M059J (cell line): ENCODE measurements at regions not wholly inside any gene's neighbourhood (a gene's known extent, or its start where the extent isn't known, plus 50 kb on each side); places are given as distances from the start of the nearest gene placed in this dataset.
"Not testable (repeated sequence)": the region's sequence is repeated elsewhere in the genome, so short reads cannot be mapped to it uniquely, and the experiment has no call there.

ENCODE experiments used
- DNase-seq: peaks from one replicate; pipeline ENCODE4 v3.0.0-alpha.2; 2012; ENCODE audit warnings: low read depth

DNA sequence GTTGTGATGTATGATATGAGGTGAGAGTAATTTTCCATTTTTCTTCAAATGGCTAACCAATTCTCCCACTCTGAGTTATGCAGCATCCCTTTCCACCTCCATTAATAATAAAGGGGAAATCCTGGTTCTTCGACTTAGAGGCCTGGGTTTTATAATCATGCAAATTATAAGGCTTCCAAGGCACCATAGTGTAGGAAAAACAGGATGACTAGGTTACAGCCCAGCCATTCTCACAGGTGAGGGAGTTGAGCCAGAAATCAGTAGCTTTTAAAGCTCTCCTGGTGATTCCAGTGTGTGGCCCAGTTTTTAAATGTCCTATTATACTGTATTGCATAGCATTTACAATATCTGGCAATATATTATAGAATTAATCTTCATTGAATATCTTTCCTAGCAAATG is 203.1 kb downstream of the ARHGEF9 start:
- no peak for DNase-seq

DNA sequence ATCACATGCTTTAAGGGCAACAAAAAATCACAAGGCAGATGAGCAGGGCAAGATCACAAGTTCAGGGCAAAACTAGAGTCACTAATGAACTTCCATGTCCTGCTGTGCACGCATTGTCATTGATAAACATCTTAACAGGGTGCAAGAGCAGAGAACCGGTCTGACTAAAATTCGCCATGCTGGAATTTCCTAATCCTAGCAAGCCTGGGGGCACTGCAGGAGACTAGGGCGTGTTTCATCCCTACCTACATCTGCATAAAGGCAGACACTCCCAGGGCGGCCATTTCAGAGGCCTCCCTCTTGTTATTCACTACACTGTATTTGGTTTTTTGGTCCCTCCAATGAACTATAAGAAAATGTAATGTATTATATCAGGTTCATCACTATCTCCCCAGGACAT is 203.6 kb downstream of the ARHGEF9 start:
- no peak for DNase-seq

DNA sequence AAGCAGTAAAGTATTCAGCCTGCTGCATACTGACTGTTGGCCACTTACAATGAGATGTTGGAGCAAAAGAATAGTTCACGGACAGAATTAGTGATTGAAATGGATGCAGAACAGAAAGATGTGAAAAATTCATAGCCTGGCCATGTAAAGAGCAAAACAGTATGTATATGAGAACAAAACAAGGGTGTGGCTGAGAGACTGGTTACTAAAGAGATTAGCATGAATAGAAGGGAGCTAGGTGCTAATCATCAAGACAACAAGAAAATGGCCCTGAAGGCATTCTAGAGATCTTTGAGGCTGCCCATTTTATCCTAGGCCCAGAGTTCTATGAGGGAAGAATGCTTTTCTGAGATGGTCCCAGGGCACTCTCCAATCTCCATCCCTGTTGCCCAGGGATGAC is 208.5 kb downstream of the ARHGEF9 start:
- no peak for DNase-seq

- not testable (repeated sequence) for DNase-seq
These were observed 209.3 kb downstream of the ARHGEF9 start for GRCh38 chrX:63575700-63576099.

DNA sequence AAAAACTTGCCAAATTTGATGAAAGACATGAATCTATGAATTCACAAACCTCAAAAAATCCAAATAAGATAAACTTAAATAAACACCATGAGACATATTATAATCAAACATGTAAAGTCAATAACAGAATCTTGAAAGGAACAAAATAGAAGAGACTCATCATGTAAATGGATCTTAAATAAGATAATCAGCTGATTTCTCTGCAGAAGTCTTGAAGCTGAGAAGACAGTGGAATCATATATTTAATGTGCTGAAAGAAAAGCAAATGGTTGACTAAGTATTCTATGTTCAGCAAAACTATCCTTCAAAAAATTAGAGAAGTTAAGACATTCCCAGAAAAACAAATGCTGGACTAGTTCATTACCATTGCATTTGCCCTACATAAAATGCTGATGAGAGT is 215.7 kb upstream of the SPIN4 start:
- no peak for DNase-seq

GRCh38 chrX:63561425-63561824 is 210.3 kb upstream of the SPIN4 start:
- peak; percentile 25 for DNase-seq

DNA sequence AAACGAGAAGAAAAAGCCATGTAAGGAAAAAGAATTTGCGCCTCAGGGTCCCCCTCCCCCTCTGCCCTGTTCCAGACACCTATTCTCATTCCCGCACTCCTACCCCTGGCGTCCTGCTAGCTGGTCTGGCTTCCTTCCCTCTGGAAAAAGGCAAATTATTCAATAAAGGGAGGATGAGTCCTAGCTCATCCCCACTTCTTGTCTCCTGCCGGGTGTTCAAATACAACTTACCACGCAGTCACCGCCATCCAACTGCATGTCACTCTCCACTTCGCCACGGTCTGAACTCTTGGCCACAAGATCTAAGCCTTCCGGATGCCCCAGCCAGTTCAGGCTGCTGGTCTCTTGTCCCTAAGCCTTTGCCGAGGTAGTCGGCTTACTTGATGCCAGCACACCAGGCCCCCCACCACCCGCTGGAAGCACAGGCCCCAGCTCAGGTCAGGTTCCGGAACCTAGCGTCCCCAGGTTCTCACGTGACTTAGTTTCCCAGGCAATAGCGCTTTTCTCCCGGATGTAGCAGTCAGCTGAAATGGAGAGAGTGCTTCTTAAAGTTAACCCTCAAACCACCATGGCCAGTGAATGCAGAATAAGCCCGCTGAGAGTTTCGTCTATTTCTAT is 209.6 kb upstream of the SPIN4 start:
- peak; percentile 91 for DNase-seq

- DNase-seq = no peak
These were observed 200.7 kb upstream of the SPIN4 start for GRCh38 chrX:63551856-63552255.

GRCh38 chrX:63530654-63531053 is 179.5 kb upstream of the SPIN4 start:
- no peak for DNase-seq

- no peak for DNase-seq
These were observed 178.8 kb upstream of the SPIN4 start for GRCh38 chrX:63529961-63530360.

- no peak for DNase-seq
These were observed 175.7 kb upstream of the SPIN4 start for GRCh38 chrX:63526863-63527262.

DNA sequence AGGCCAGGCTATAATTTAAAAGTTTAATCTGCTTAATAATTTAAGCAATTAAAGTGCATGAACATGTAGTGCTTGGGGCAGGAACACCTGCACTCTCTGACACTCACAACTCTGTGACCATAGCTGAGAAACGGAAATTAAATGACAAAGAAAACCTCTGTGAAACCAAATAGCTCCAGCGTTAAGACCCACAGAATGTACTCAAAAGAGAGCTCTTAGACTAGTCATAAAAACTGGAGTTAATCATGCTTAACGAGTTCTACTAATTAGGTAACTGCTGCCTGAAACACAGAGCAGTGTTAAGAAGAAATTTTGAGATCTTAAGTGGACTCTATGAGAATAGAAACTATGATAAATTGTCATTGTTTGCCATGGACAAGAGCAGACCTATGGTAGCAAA is 174.4 kb upstream of the SPIN4 start:
- no peak for DNase-seq

- DNase-seq = not testable (repeated sequence)
These were observed 168.2 kb upstream of the SPIN4 start for GRCh38 chrX:63519368-63519767.

DNA sequence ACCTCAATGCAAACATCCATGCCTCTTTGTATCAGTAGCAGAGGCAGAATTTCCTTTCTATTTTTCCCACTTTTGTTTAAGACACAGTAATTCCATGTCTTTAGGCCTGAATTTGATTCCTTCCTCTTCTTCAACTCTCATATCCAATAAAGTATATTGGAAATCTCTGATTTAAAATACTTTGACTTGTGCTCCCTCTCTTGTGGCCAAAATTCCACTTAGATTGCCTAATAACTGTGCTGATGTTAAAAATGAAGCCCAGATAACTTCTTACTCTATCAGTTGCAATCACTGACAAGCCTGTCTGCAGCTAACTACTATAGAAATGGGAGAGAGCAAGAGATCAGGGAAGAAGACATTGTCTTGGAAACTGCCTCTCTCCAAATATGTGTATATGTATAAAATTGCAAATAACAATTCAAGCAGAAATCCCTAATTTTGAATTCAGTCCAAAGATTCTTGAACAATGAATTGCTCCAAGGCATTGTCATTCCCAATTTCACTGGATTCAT is 163.5 kb upstream of the SPIN4 start:
- DNase-seq = no peak

- peak; percentile 2 for DNase-seq
These were observed 162.9 kb upstream of the SPIN4 start for GRCh38 chrX:63513825-63514568.

GRCh38 chrX:63511361-63511760 is 160.2 kb upstream of the SPIN4 start:
- no peak for DNase-seq

DNA sequence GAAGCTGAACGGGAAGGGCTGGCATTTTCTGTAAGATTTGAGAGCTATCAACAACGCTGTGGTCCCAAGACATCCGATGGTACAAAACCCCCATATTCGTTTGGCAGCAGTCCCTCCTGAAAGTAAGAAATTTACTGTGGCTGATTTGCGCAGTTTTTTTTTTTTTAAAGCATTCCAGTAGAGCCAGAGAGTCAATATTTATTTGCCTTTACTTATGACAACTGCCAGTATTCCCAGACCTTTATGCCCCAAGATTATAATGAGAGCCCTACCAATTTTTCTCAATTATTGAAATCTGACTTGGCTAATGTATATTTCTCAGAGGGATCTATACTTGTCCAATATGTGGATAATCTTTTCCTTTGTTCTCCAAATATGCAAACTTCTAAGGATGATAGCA is 157.5 kb upstream of the SPIN4 start:
- DNase-seq = no peak

- DNase-seq = peak; percentile 55
These were observed 155.2 kb upstream of the SPIN4 start for GRCh38 chrX:63506320-63506719.

GRCh38 chrX:63503541-63503940 is 152.4 kb upstream of the SPIN4 start:
- DNase-seq = peak; percentile 58

DNA sequence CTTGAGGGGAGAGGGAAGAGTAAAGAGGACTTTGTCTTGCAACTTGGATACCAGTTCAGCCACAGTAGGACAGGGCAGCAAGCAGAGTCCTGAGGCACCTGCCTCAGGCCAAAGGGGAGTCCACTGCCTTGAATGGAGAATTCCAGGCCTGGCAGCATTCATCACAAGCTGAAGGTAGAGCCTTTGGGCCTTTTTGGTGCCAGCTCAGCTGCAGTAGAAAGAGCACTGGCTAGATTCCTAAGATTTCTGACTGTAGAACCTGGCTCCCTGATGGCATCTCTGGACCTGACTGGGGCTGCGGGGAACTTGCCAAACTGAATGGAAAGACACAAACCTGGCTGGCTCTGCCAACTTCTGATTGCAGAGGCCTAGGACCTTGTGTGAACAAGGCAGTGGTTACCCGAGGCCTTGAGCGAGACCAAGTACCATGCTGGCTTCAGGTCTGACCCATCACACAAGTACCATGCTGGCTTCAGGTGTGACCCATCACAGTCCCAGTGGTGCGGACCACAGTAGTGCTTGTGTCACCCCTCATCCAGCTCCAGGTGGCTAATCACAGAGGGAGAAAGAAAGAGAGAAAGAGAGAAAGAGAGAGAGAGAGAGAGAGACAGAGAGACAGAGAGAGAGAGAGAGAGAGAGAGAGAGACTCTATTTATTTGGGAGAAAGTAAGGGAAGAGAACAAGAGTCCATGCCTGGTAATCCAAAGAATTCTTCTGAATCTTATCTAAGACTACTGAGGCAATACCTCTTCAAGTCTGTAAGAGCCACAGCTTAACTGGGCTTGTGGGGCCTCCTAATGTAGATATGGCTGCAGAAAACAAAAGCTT is 137.6 kb upstream of the SPIN4 start:
- DNase-seq = peak; percentile 7

GRCh38 chrX:63475200-63475599 is 124.1 kb upstream of the SPIN4 start:
- DNase-seq = peak; percentile 18

DNA sequence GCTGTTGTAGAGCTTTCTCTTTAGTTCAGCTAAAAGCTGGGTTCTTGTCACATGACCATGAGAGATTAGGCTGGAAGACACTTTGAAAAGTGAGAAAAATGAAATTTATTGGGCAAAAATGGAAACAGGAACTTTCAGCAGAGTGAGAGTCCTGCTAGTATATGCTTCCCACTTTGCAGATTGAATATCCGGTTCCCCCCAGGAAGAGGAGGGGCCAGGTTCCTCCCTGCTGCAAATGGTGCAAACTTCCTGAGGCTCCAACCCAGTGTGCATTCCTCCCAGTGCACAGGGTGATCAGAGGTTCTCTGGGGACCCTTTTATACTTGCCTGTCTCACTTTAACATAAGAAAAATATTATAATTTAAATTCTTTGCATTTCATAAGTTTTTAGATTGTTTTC is 119.9 kb upstream of the SPIN4 start:
- DNase-seq = no peak

- no peak for DNase-seq
These were observed 119.4 kb upstream of the SPIN4 start for GRCh38 chrX:63470506-63470905.
